ENCODE measurements at regions not wholly inside any gene's neighbourhood (a gene's known extent, or its start where the extent isn't known, plus 50 kb on each side); places are given as distances from the start of the nearest gene placed in this dataset.
"Not testable (repeated sequence)": the region's sequence is repeated elsewhere in the genome, so short reads cannot be mapped to it uniquely, and the experiment has no call there.

GRCh38 chr3:181917027-181917426, 205.3 kb downstream of the SOX2 start:
- DNase-seq (ENCODE audit: extremely low read depth in 1 of 2, low read depth in 1 of 2), result no peak

GRCh38 chr3:181919375-181919774, 207.7 kb downstream of the SOX2 start:
- no peak for DNase-seq (ENCODE audit: extremely low read depth in 1 of 2, low read depth in 1 of 2)

GRCh38 chr3:181920409-181920808, 208.7 kb downstream of the SOX2 start:
- DNase-seq (ENCODE audit: extremely low read depth in 1 of 2, low read depth in 1 of 2), result no peak

- DNase-seq (ENCODE audit: extremely low read depth in 1 of 2, low read depth in 1 of 2), result no peak
Observed at GRCh38 chr3:181921220-181921619, 209.5 kb downstream of the SOX2 start.

- not testable (repeated sequence) for DNase-seq (ENCODE audit: extremely low read depth in 1 of 2, low read depth in 1 of 2)
Observed at GRCh38 chr3:181925841-181926240, 214.1 kb downstream of the SOX2 start.

GRCh38 chr3:181929501-181929900, 217.8 kb downstream of the SOX2 start:
- no peak for DNase-seq (ENCODE audit: extremely low read depth in 1 of 2, low read depth in 1 of 2)

GRCh38 chr3:181930105-181930504, 218.4 kb downstream of the SOX2 start:
- no peak for DNase-seq (ENCODE audit: extremely low read depth in 1 of 2, low read depth in 1 of 2)

GRCh38 chr3:181932039-181932438, 220.3 kb downstream of the SOX2 start:
- DNase-seq (ENCODE audit: extremely low read depth in 1 of 2, low read depth in 1 of 2), result no peak

- no peak for DNase-seq (ENCODE audit: extremely low read depth in 1 of 2, low read depth in 1 of 2)
Observed at GRCh38 chr3:181933052-181933618, 221.4 kb downstream of the SOX2 start.

- DNase-seq (ENCODE audit: extremely low read depth in 1 of 2, low read depth in 1 of 2), result no peak
Observed at GRCh38 chr3:181935915-181936314, 224.2 kb downstream of the SOX2 start.

GRCh38 chr3:181936774-181937173, 225.0 kb downstream of the SOX2 start:
- DNase-seq (ENCODE audit: extremely low read depth in 1 of 2, low read depth in 1 of 2), result no peak

- DNase-seq (ENCODE audit: extremely low read depth in 1 of 2, low read depth in 1 of 2), result not testable (repeated sequence)
Observed at GRCh38 chr3:181938580-181938979, 226.9 kb downstream of the SOX2 start.

- DNase-seq (ENCODE audit: extremely low read depth in 1 of 2, low read depth in 1 of 2), result no peak
Observed at GRCh38 chr3:181940703-181941102, 229.0 kb downstream of the SOX2 start.

- DNase-seq (ENCODE audit: extremely low read depth in 1 of 2, low read depth in 1 of 2), result no peak
Observed at GRCh38 chr3:181941250-181941649, 229.5 kb downstream of the SOX2 start.

- DNase-seq (ENCODE audit: extremely low read depth in 1 of 2, low read depth in 1 of 2), result no peak
Observed at GRCh38 chr3:181943285-181943684, 231.6 kb downstream of the SOX2 start.

GRCh38 chr3:181947606-181948005, 235.9 kb downstream of the SOX2 start:
- DNase-seq (ENCODE audit: extremely low read depth in 1 of 2, low read depth in 1 of 2), result no peak

- DNase-seq (ENCODE audit: extremely low read depth in 1 of 2, low read depth in 1 of 2), result no peak
Observed at GRCh38 chr3:181948286-181948685, 236.6 kb downstream of the SOX2 start.

GRCh38 chr3:181952221-181952620, 240.5 kb downstream of the SOX2 start:
- no peak for DNase-seq (ENCODE audit: extremely low read depth in 1 of 2, low read depth in 1 of 2)

GRCh38 chr3:181952929-181953328, 241.2 kb downstream of the SOX2 start:
- DNase-seq (ENCODE audit: extremely low read depth in 1 of 2, low read depth in 1 of 2), result no peak

- DNase-seq (ENCODE audit: extremely low read depth in 1 of 2, low read depth in 1 of 2), result no peak
Observed at GRCh38 chr3:181955566-181955965, 243.8 kb downstream of the SOX2 start.

GRCh38 chr3:181956122-181956521, 244.4 kb downstream of the SOX2 start:
- DNase-seq (ENCODE audit: extremely low read depth in 1 of 2, low read depth in 1 of 2), result no peak

GRCh38 chr3:181966393-181966792, 254.7 kb downstream of the SOX2 start:
- DNase-seq (ENCODE audit: extremely low read depth in 1 of 2, low read depth in 1 of 2), result no peak

- DNase-seq (ENCODE audit: extremely low read depth in 1 of 2, low read depth in 1 of 2), result no peak
Observed at GRCh38 chr3:181969925-181970324, 258.2 kb downstream of the SOX2 start.
